Activated B cell treated with CpG ODN at 0.5 μM for 24 hours (primary cell): ENCODE measurements at regions not wholly inside any gene's neighbourhood (a gene's known extent, or its start where the extent isn't known, plus 50 kb on each side); places are given as distances from the start of the nearest gene placed in this dataset.
A peak's percentile ranks its signal among the peaks of the same experiment; 100 is the strongest.

ENCODE experiments used
- ATAC-seq: fragments of 200-7000 bp; cut with Tn5 transposase; one replicate; pipeline ENCODE4 v1.10.0; 2021; ENCODE audit warnings: low read depth, mild to moderate bottlenecking, moderate library complexity
- CTCF ChIA-PET: fragments of 350-600 bp; sonication (Branson Sonifier 250); formaldehyde crosslinking; loops from one replicate; lab custom pipeline; 2021; ENCODE audit warnings: antibody characterized with exemption; lab: Charles Lee
- POLR2A ChIA-PET: fragments of 350-600 bp; sonication (Branson Sonifier 250); formaldehyde crosslinking; loops from one replicate; lab custom pipeline; 2021; ENCODE audit warnings: antibody characterized with exemption; lab: Charles Lee
- DNase-seq: peaks from one replicate; pipeline ENCODE4 v3.0.0; 2022
- H3K27ac Mint-ChIP-seq: one replicate; pipeline ENCODE4 v1.8.0; 2020; ENCODE audit warnings: mixed read lengths
- H3K27me3 Mint-ChIP-seq: one replicate; pipeline ENCODE4 v1.8.0; 2021; ENCODE audit warnings: mixed read lengths
- H3K36me3 Mint-ChIP-seq: one replicate; pipeline ENCODE4 v1.8.0; 2021; ENCODE audit warnings: low read depth, mixed read lengths
- H3K4me1 Mint-ChIP-seq: one replicate; pipeline ENCODE4 v1.8.0; 2021; ENCODE audit warnings: mixed read lengths
- H3K4me3 Mint-ChIP-seq: one replicate; pipeline ENCODE4 v1.8.0; 2020; ENCODE audit warnings: mild to moderate bottlenecking, mixed read lengths
- H3K9me3 Mint-ChIP-seq: one replicate; pipeline ENCODE4 v1.8.0; 2020; ENCODE audit warnings: mixed read lengths
- CTCF ChIP-seq: fragments of 200-600 bp; IDR thresholded peaks from one replicate; pipeline ENCODE4 v1.8.0; 2022; ENCODE audit warnings: antibody characterized with exemption, mild to moderate bottlenecking
- intact Hi-C: fragments of 100-400 bp; cut with micrococcal nuclease; formaldehyde crosslinking; loops from one replicate; pipeline ENCODE4 v1.15.1; 2024

DNA sequence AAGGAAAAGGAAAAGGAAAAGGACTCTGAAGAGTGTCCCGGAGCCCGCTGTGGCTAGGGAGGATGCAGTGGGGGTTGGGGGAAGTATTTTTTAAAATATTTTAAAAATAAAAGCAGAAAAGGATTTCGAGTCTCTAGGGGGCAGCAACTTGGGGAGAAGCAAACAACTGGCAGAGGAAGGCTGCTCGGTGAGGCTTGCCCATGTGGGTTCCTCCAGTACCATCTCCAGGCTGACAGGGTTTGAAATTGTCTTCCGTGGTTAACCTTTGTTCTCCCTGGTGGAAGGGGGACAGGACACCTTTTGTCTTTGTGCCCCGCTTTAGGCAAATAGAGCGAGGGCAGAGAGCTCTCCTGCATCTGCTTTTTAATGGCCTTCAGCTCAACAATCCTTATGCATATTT, 60.4 kb upstream of the SNX9 start:
- ATAC-seq, result no peak
- Mint-ChIP-seq H3K36me3 (no peaks in the 10 kb centered on the region), H3K27ac (peak overlapping the region; percentile 99), H3K4me3 (peak overlapping the region; percentile 74), H3K27me3 (no peaks in the 10 kb centered on the region), H3K9me3 (no peaks in the 10 kb centered on the region), H3K4me1 (peaks cover 96% of the 10 kb centered on the region)
- POLR2A ChIA-PET, result interaction anchor here (1.5 to 2.1 kb wide), 4 partner anchors 8 to 79 kb away, joined by 4 to 12 read pairs (median 6); no protein-coding TSS in a partner anchor
- DNase-seq, result no peak
- no peak for TF ChIP-seq CTCF
- intact Hi-C loops, result loop anchor here (5.0 to 10.0 kb wide), 5 partner anchors 200 to 1332 kb away; partner anchors contain the start of genes GTF2H5, SERAC1 and SYNJ2
- CTCF ChIA-PET, result interaction anchor here (1.8 to 14.4 kb wide), 2 partner anchors 38 to 114 kb away, joined by 4 to 250 read pairs; no protein-coding TSS in a partner anchor

DNA sequence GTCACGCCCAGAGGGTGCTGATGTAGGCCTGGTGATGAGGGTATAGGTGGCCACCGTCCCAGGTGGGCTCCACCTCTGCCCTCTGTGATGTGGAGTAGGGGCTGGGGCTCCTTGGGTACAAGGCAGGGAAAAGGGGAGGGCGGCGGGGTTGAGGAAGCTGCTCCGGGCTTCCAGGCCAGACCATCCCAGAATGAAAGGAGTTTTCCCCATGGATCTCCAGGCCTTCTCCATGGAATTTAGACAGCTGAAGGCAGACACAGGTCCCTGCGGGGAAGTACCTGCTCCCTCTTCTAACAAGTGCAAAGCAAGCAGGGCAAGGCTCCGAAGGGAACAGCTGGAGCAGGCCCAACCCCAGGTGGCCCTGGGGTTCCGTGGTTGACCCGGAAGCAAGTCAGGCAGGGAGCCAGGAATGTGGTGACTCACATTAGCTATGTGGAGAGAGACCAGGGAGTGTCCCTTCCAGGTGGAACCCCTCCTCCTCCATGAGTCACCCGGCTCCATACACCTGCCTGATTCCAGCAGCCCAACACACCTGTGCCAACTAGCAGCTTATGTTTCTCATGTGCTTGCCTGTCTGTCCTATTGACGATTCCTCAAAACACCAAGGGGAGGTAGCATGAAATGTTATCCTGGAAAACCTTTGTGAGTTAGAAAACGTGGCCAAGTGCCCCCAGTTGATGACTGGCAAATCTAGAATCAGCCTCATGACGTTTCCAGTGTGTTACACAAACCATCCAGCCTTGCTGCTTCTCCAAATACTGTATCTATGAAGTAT, 59.7 kb upstream of the SNX9 start:
- no peaks in the 10 kb centered on the region for H3K27me3 Mint-ChIP-seq
- peak overlapping the region; percentile 99 for H3K27ac Mint-ChIP-seq
- no peak for TF ChIP-seq CTCF
- ATAC-seq, result no peak
- ChIA-PET CTCF (interaction anchor here (1.0 to 14.4 kb wide), 6 partner anchors 7 to 263 kb away, joined by 3 to 250 read pairs (median 4); no protein-coding TSS in a partner anchor), POLR2A (interaction anchor here (1.0 to 2.9 kb wide), 11 partner anchors 8 to 263 kb away, joined by 3 to 17 read pairs (median 5); no protein-coding TSS in a partner anchor)
- no peaks in the 10 kb centered on the region for H3K36me3 Mint-ChIP-seq
- peaks cover 96% of the 10 kb centered on the region for H3K4me1 Mint-ChIP-seq
- H3K4me3 Mint-ChIP-seq, result peak overlapping the region; percentile 81
- no peak for DNase-seq
- intact Hi-C loops, result loop anchor here (5.0 to 10.0 kb wide), 5 partner anchors 201 to 1331 kb away; partner anchors contain the start of genes GTF2H5, SERAC1 and SYNJ2
- no peaks in the 10 kb centered on the region for H3K9me3 Mint-ChIP-seq

DNA sequence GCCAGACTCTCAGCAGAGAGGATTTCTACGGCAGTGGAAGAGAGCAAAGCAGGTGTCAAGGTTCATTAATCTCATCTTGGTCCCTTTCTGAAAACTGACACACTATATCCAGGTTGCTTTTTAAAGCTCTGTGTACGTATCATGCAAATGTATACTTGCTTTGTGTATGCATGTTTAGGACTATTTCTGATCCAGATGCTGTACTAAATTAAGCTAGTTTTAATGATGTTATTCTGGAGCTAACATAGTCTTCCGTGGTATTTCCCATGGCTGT, 59.2 kb upstream of the SNX9 start:
- Mint-ChIP-seq H3K27ac (peak overlapping the region; percentile 99), H3K9me3 (no peaks in the 10 kb centered on the region), H3K4me3 (peak overlapping the region; percentile 81), H3K36me3 (no peaks in the 10 kb centered on the region), H3K27me3 (no peaks in the 10 kb centered on the region), H3K4me1 (peaks cover 95% of the 10 kb centered on the region)
- ATAC-seq (peak; percentile 15), DNase-seq (no peak)
- intact Hi-C loops, result loop anchor here (1.0 to 10.0 kb wide), 9 partner anchors 35 to 1331 kb away; partner anchors contain the start of genes GTF2H5, SERAC1 and SYNJ2
- ChIA-PET CTCF (interaction anchor here (1.0 to 14.4 kb wide), 5 partner anchors 8 to 262 kb away, joined by 3 to 250 read pairs (median 4); no protein-coding TSS in a partner anchor), POLR2A (interaction anchor here (1.0 to 2.9 kb wide), 13 partner anchors 8 to 263 kb away, joined by 3 to 17 read pairs (median 5); no protein-coding TSS in a partner anchor)
- TF ChIP-seq CTCF, result no peak

GRCh38 chr6:157764178-157765068, 58.6 kb upstream of the SNX9 start:
- ChIA-PET POLR2A (interaction anchor here (0.8 to 2.9 kb wide), 17 partner anchors 9 to 440 kb away, joined by 3 to 17 read pairs (median 4); partner anchors contain the start of gene TMEM242), CTCF (interaction anchor here (1.0 to 14.4 kb wide), 5 partner anchors 8 to 262 kb away, joined by 3 to 250 read pairs (median 4); no protein-coding TSS in a partner anchor)
- Mint-ChIP-seq H3K4me1 (peaks cover 96% of the 10 kb centered on the region), H3K27me3 (no peaks in the 10 kb centered on the region), H3K36me3 (no peaks in the 10 kb centered on the region), H3K4me3 (peak overlapping the region; percentile 81), H3K27ac (peak overlapping the region; percentile 99), H3K9me3 (no peaks in the 10 kb centered on the region)
- DNase-seq, result peak; percentile 73
- peak; percentile 43 for ATAC-seq
- no peak for TF ChIP-seq CTCF
- intact Hi-C loops, result loop anchor here (1.0 to 10.0 kb wide), 9 partner anchors 35 to 1330 kb away; partner anchors contain the start of genes GTF2H5, SERAC1 and SYNJ2
